ENCODE measurements at regions not wholly inside any gene's neighbourhood (a gene's known extent, or its start where the extent isn't known, plus 50 kb on each side); places are given as distances from the start of the nearest gene placed in this dataset.

GRCh38 chr11:110029714-110030113, 63.5 kb upstream of the ZC3H12C start:
- no peak overlapping the region for H3K9ac ChIP-seq
- ChIA-PET CTCF (interaction anchor here (1.2 kb wide), 1 partner anchor 9 kb away, joined by 8 read pairs; no protein-coding TSS in a partner anchor), POLR2A (no interaction called here)
- H3K79me2 ChIP-seq (ENCODE audit: insufficient read depth): no peaks in the 10 kb centered on the region
- no peak for TF ChIP-seq RFX5 (IDR thresholded peaks at IDR 0.05; ENCODE audit: low read length)
- TF ChIP-seq MXI1 (IDR thresholded peaks at IDR 0.05; ENCODE audit: low read depth, low read length): no peak
- TF ChIP-seq SIN3A (IDR thresholded peaks at IDR 0.05; ENCODE audit: borderline replicate concordance, low read depth, low read length): no peak
- no peak for TF ChIP-seq FOSL2 (IDR thresholded peaks at IDR 0.05; ENCODE audit: borderline replicate concordance, low read depth)
- TF ChIP-seq RXRA (IDR thresholded peaks at IDR 0.05; ENCODE audit: borderline replicate concordance, low read depth): no peak
- no peak for TF ChIP-seq TAF1 (IDR thresholded peaks at IDR 0.05; ENCODE audit: borderline replicate concordance, low read depth, low read length)
- TF ChIP-seq, protein P1, sequence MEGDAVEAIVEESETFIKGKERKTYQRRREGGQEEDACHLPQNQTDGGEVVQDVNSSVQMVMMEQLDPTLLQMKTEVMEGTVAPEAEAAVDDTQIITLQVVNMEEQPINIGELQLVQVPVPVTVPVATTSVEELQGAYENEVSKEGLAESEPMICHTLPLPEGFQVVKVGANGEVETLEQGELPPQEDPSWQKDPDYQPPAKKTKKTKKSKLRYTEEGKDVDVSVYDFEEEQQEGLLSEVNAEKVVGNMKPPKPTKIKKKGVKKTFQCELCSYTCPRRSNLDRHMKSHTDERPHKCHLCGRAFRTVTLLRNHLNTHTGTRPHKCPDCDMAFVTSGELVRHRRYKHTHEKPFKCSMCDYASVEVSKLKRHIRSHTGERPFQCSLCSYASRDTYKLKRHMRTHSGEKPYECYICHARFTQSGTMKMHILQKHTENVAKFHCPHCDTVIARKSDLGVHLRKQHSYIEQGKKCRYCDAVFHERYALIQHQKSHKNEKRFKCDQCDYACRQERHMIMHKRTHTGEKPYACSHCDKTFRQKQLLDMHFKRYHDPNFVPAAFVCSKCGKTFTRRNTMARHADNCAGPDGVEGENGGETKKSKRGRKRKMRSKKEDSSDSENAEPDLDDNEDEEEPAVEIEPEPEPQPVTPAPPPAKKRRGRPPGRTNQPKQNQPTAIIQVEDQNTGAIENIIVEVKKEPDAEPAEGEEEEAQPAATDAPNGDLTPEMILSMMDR (IDR thresholded peaks at IDR 0.05): no peak
- TF ChIP-seq, protein P2, sequence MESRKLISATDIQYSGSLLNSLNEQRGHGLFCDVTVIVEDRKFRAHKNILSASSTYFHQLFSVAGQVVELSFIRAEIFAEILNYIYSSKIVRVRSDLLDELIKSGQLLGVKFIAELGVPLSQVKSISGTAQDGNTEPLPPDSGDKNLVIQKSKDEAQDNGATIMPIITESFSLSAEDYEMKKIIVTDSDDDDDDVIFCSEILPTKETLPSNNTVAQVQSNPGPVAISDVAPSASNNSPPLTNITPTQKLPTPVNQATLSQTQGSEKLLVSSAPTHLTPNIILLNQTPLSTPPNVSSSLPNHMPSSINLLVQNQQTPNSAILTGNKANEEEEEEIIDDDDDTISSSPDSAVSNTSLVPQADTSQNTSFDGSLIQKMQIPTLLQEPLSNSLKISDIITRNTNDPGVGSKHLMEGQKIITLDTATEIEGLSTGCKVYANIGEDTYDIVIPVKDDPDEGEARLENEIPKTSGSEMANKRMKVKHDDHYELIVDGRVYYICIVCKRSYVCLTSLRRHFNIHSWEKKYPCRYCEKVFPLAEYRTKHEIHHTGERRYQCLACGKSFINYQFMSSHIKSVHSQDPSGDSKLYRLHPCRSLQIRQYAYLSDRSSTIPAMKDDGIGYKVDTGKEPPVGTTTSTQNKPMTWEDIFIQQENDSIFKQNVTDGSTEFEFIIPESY (IDR thresholded peaks at IDR 0.05; ENCODE audit: borderline replicate concordance, low read depth): no peak
- TF ChIP-seq EZH2phosphoT487 (IDR thresholded peaks at IDR 0.05; ENCODE audit: borderline replicate concordance, low read depth): no peak
- no peaks in the 10 kb centered on the region for H3K27me3 ChIP-seq (ENCODE audit: insufficient read depth)
- H3K9me3 ChIP-seq: no peaks in the 10 kb centered on the region
- H3K27ac ChIP-seq (ENCODE audit: low read depth in 2 of 2, low read length in 1 of 2): no peak overlapping the region
- no peak overlapping the region for H3K4me2 ChIP-seq
- no peak overlapping the region for H2AFZ ChIP-seq (ENCODE audit: low read depth)
- no peak for DNase-seq
- H3K36me3 ChIP-seq (replicated peaks in 1 of 2; ENCODE audit: control insufficient read depth in 1 of 2, insufficient read depth in 2 of 2, low read length in 1 of 2): no peaks in the 10 kb centered on the region
- 61% methylated on average over 6 of the region's 6 CpGs for WGBS (ENCODE audit: low lambda C conversion rate)
- H3K9me2 ChIP-seq: no peaks in the 10 kb centered on the region
- H4K20me1 ChIP-seq (ENCODE audit: insufficient read depth): no peaks in the 10 kb centered on the region
- no peak overlapping the region for H3K4me3 ChIP-seq (ENCODE audit: low read depth in 2 of 2, low read length in 1 of 2)
- H3F3A ChIP-seq (replicated peaks; ENCODE audit: insufficient read depth): no peaks in the 10 kb centered on the region
- H3K4me1 ChIP-seq (ENCODE audit: control insufficient read depth in 1 of 2, insufficient read depth in 2 of 2, low read depth in 1 of 2, low read length in 1 of 2): no peaks in the 10 kb centered on the region; a peak in 1 of 4 replicates

DNA sequence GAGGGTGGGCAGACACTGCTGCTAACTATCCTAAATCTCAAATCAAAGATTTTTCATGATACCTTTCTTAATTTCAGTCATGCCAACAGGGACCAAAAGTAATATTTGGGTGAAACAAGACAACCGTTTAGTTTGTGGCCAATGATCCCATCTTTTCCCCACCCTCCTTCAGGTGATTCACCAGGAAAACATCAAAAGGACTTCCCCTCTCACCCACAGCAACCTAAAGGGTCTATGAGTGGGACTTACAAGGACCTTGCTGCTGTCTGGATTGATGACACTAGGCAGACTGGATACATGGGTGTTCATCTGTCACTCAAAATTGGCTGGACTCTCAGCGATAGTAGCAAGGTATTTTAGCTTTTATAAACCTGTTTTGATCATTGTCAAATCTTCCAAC, 62.0 kb upstream of the ZC3H12C start:
- H3F3A ChIP-seq (replicated peaks; ENCODE audit: insufficient read depth): no peaks in the 10 kb centered on the region
- POLR2A ChIA-PET: no interaction called here
- DNase-seq: no peak

More for the DNA sequence above, 62.0 kb upstream of the ZC3H12C start:
- H2AFZ ChIP-seq (ENCODE audit: low read depth): no peak overlapping the region
- H3K27ac ChIP-seq (ENCODE audit: low read depth in 2 of 2, low read length in 1 of 2): no peak overlapping the region
- H3K27me3 ChIP-seq (ENCODE audit: insufficient read depth): no peaks in the 10 kb centered on the region; the same call in 1 of the 2 replicates
- no peaks in the 10 kb centered on the region; a peak in 1 of 4 replicates for H3K4me1 ChIP-seq (ENCODE audit: control insufficient read depth in 1 of 2, insufficient read depth in 2 of 2, low read depth in 1 of 2, low read length in 1 of 2)
- WGBS (ENCODE audit: low lambda C conversion rate): 26% methylated on average over 2 of the region's 2 CpGs
- H3K9ac ChIP-seq: no peak overlapping the region
- TF ChIP-seq IRF3 (IDR thresholded peaks at IDR 0.05; ENCODE audit: low read depth, low read length): no peak
- no peak for TF ChIP-seq GATA2 (CRISPR knock-in tag; IDR thresholded peaks at IDR 0.05)
- TF ChIP-seq RCOR1 (IDR thresholded peaks at IDR 0.05; ENCODE audit: low read length): no peak
- TF ChIP-seq, protein P3, sequence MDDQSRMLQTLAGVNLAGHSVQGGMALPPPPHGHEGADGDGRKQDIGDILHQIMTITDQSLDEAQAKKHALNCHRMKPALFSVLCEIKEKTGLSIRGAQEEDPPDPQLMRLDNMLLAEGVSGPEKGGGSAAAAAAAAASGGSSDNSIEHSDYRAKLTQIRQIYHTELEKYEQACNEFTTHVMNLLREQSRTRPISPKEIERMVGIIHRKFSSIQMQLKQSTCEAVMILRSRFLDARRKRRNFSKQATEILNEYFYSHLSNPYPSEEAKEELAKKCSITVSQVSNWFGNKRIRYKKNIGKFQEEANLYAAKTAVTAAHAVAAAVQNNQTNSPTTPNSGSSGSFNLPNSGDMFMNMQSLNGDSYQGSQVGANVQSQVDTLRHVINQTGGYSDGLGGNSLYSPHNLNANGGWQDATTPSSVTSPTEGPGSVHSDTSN (IDR thresholded peaks at IDR 0.05): no peak
- no peak for TF ChIP-seq GABPA (IDR thresholded peaks at IDR 0.05; ENCODE audit: low read depth)
- TF ChIP-seq RXRA (IDR thresholded peaks at IDR 0.05; ENCODE audit: borderline replicate concordance, low read depth): no peak
- no peak for TF ChIP-seq JUND (IDR thresholded peaks at IDR 0.05)
- TF ChIP-seq, protein P4, sequence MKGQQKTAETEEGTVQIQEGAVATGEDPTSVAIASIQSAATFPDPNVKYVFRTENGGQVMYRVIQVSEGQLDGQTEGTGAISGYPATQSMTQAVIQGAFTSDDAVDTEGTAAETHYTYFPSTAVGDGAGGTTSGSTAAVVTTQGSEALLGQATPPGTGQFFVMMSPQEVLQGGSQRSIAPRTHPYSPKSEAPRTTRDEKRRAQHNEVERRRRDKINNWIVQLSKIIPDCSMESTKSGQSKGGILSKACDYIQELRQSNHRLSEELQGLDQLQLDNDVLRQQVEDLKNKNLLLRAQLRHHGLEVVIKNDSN (IDR thresholded peaks at IDR 0.05; ENCODE audit: borderline replicate concordance, low read depth): no peak
- no peak for TF ChIP-seq USF2 (IDR thresholded peaks at IDR 0.05; ENCODE audit: borderline replicate concordance, low read depth, low read length)
- TF ChIP-seq NRF1 (IDR thresholded peaks at IDR 0.05; ENCODE audit: low read depth, low read length): no peak
- TF ChIP-seq FOSL2 (IDR thresholded peaks at IDR 0.05; ENCODE audit: borderline replicate concordance, low read depth): no peak
- H3K4me3 ChIP-seq (ENCODE audit: low read depth in 2 of 2, low read length in 1 of 2): no peak overlapping the region
- CTCF ChIA-PET: interaction anchor here (0.8 to 1.4 kb wide), 3 partner anchors 18 to 52 kb away, joined by 3 to 4 read pairs (median 3); no protein-coding TSS in a partner anchor
- H3K9me3 ChIP-seq: no peaks in the 10 kb centered on the region
- H4K20me1 ChIP-seq (ENCODE audit: insufficient read depth): no peaks in the 10 kb centered on the region
- H3K4me2 ChIP-seq: no peak overlapping the region
- H3K79me2 ChIP-seq (ENCODE audit: insufficient read depth): no peaks in the 10 kb centered on the region
- H3K9me2 ChIP-seq: no peaks in the 10 kb centered on the region
- H3K36me3 ChIP-seq (replicated peaks in 1 of 2; ENCODE audit: control insufficient read depth in 1 of 2, insufficient read depth in 2 of 2, low read length in 1 of 2): no peaks in the 10 kb centered on the region

Measured in SK-N-SH (cell line).